OCI-LY1 (cell line): ENCODE measurements at regions not wholly inside any gene's neighbourhood (a gene's known extent, or its start where the extent isn't known, plus 50 kb on each side); places are given as distances from the start of the nearest gene placed in this dataset.

Experiments used
- EZH2 ChIP-seq: fragments of 200-600 bp; sonication (generic), shearing (Covaris generic); IDR thresholded peaks from 2 replicates; pipeline ENCODE4 v1.8.0; 2017; ENCODE audit warnings: borderline replicate concordance, mixed run types, mild to moderate bottlenecking, antibody characterized with exemption, low read length, moderate library complexity, mixed read lengths
- TF ChIP-seq, protein P1 (sequence below): fragments of 200-600 bp; sonication (generic), shearing (Covaris generic); IDR thresholded peaks from 2 replicates; pipeline ENCODE4 v1.5.1; 2017; ENCODE audit warnings: mild to moderate bottlenecking, antibody characterized with exemption, low read length, moderate library complexity, mixed read lengths

DNA sequence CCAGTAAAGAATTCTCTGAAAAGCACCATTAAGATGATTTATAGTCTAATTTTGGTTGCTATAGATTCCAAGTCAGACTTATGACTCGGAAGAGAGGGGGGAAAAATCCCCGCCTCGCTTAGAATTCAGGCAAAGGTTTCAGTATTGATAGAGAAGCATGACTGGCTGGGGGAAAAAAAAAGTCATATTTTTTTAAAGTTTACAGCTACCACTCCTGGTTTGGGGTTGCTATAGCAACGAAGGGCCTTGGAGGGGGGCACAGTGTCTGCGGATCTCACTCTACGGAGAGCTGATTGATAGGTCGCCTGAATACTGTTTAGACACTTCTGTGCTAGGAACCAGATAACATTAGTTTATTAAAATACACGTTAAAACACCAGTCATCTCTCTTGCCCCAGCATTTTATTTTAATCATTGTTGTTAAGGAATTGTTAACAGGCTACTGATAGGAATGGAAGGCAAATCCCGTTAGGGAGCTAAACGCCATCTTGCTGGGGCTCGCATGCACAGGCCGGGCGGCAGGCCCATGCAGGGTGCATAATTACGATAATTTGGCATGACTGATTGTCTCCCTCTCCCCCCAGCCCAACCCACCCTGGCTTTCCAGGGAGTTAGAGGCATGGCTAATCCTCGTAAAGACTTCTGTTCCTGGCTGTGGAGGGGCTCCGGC is 380.0 kb upstream of the XYLT1 start:
- TF ChIP-seq, protein P1, sequence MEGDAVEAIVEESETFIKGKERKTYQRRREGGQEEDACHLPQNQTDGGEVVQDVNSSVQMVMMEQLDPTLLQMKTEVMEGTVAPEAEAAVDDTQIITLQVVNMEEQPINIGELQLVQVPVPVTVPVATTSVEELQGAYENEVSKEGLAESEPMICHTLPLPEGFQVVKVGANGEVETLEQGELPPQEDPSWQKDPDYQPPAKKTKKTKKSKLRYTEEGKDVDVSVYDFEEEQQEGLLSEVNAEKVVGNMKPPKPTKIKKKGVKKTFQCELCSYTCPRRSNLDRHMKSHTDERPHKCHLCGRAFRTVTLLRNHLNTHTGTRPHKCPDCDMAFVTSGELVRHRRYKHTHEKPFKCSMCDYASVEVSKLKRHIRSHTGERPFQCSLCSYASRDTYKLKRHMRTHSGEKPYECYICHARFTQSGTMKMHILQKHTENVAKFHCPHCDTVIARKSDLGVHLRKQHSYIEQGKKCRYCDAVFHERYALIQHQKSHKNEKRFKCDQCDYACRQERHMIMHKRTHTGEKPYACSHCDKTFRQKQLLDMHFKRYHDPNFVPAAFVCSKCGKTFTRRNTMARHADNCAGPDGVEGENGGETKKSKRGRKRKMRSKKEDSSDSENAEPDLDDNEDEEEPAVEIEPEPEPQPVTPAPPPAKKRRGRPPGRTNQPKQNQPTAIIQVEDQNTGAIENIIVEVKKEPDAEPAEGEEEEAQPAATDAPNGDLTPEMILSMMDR: no peak
- TF ChIP-seq EZH2: no peak
